Astrocyte (in vitro differentiated cells and primary cell): ENCODE measurements at regions not wholly inside any gene's neighbourhood (a gene's known extent, or its start where the extent isn't known, plus 50 kb on each side); places are given as distances from the start of the nearest gene placed in this dataset.

ENCODE experiments used
- DNase-seq: peaks from one replicate; pipeline ENCODE4 v3.0.0-alpha.2; 2010; ENCODE audit warnings: low read depth
- FAIRE-seq: peaks from 2 replicates; lab custom pipeline; 2011; peaks lifted over from hg19 to GRCh38; lab: Jason Lieb, UNC
- H2AFZ ChIP-seq: 2 replicates; pipeline ENCODE4 v1.6.0; 2012; ENCODE audit warnings: low read depth, low read length, inconsistent platforms
- H3K27ac ChIP-seq: 2 replicates; pipeline ENCODE4 v1.5.1; 2011; ENCODE audit warnings: low read depth, low read length, inconsistent platforms
- H3K27me3 ChIP-seq: 2 replicates; pipeline ENCODE4 v1.6.0; 2011; ENCODE audit warnings: low read length, inconsistent platforms; ENCODE audit not compliant: insufficient read depth
- H3K36me3 ChIP-seq: 2 replicates; pipeline ENCODE4 v1.5.1; 2011; ENCODE audit warnings: low read length, inconsistent platforms; ENCODE audit not compliant: insufficient read depth
- H3K4me1 ChIP-seq: 2 replicates; pipeline ENCODE4 v1.5.1; 2011; ENCODE audit warnings: low read length, inconsistent platforms; ENCODE audit not compliant: insufficient read depth
- H3K4me2 ChIP-seq: 2 replicates; pipeline ENCODE4 v1.6.0; 2012; ENCODE audit warnings: low read length, inconsistent platforms
- H3K4me3 ChIP-seq: 2 replicates; pipeline ENCODE4 v1.5.1; 2011; ENCODE audit warnings: low read depth, mild to moderate bottlenecking, low read length, inconsistent platforms; ENCODE audit not compliant: insufficient read depth
- H3K79me2 ChIP-seq: 2 replicates; pipeline ENCODE4 v1.6.0; 2012; ENCODE audit warnings: mild to moderate bottlenecking, low read length, inconsistent platforms; ENCODE audit not compliant: insufficient read depth
- H3K9ac ChIP-seq: 2 replicates; pipeline ENCODE4 v1.6.0; 2012; ENCODE audit warnings: mild to moderate bottlenecking, low read length, inconsistent platforms
- H3K9me3 ChIP-seq: 2 replicates; pipeline ENCODE4 v1.5.1; 2012; ENCODE audit warnings: low read depth, mild to moderate bottlenecking, low read length, inconsistent platforms; ENCODE audit not compliant: insufficient read depth
- H4K20me1 ChIP-seq: 2 replicates; pipeline ENCODE4 v1.6.0; 2012; ENCODE audit warnings: low read length, inconsistent platforms; ENCODE audit not compliant: insufficient read depth
- H3K27ac Mint-ChIP-seq: one replicate; pipeline ENCODE4 v1.8.0; 2021; ENCODE audit warnings: mild to moderate bottlenecking, mixed read lengths; ENCODE audit not compliant: unreplicated experiment
- H3K27me3 Mint-ChIP-seq: one replicate; pipeline ENCODE4 v1.8.0; 2021; ENCODE audit warnings: low read depth, mixed read lengths; ENCODE audit not compliant: unreplicated experiment
- H3K36me3 Mint-ChIP-seq: one replicate; pipeline ENCODE4 v1.8.0; 2021; ENCODE audit warnings: low read depth, mixed read lengths; ENCODE audit not compliant: unreplicated experiment
- H3K4me1 Mint-ChIP-seq: one replicate; pipeline ENCODE4 v1.8.0; 2021; ENCODE audit warnings: low read depth, mixed read lengths; ENCODE audit not compliant: unreplicated experiment
- H3K4me3 Mint-ChIP-seq: one replicate; pipeline ENCODE4 v1.8.0; 2021; ENCODE audit warnings: mild to moderate bottlenecking, moderate library complexity, mixed read lengths; ENCODE audit not compliant: unreplicated experiment
- H3K9me3 Mint-ChIP-seq: one replicate; pipeline ENCODE4 v1.8.0; 2021; ENCODE audit warnings: mild to moderate bottlenecking, mixed read lengths; ENCODE audit not compliant: unreplicated experiment
- EZH2 ChIP-seq: IDR thresholded peaks from 2 replicates; pipeline ENCODE4 v1.6.1; 2012; ENCODE audit warnings: mild to moderate bottlenecking, low read length, inconsistent platforms; ENCODE audit not compliant: insufficient read depth
- TF ChIP-seq, protein P1 (sequence below): IDR thresholded peaks from 2 replicates; pipeline ENCODE4 v1.5.1; 2011; ENCODE audit warnings: low read depth, mild to moderate bottlenecking, inconsistent platforms, low read length, moderate library complexity; ENCODE audit not compliant: insufficient read depth

DNA sequence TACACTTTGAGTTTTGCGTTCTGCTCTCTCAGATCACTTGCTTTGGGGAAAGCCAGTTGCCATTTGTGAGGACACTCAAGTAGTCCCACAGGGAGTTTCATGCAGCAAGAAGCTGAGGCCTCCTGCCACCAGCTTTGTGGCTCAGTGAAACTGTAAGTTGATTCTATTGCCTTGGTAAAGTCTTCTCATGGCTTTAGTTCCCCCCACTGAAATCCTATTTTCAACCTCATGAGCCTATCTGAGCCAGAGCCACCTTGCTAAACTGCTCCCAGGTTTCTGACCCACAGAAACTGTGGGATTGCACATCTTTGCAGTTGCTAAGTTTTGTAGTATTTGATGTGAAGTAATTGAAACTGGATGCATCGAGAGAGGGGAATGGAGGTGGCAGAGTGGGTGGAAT, 85.4 kb upstream of the TOP3B start:
- no peak overlapping the region for H3K9ac ChIP-seq
- no peak overlapping the region for H3K27ac ChIP-seq
- TF ChIP-seq, protein P1, sequence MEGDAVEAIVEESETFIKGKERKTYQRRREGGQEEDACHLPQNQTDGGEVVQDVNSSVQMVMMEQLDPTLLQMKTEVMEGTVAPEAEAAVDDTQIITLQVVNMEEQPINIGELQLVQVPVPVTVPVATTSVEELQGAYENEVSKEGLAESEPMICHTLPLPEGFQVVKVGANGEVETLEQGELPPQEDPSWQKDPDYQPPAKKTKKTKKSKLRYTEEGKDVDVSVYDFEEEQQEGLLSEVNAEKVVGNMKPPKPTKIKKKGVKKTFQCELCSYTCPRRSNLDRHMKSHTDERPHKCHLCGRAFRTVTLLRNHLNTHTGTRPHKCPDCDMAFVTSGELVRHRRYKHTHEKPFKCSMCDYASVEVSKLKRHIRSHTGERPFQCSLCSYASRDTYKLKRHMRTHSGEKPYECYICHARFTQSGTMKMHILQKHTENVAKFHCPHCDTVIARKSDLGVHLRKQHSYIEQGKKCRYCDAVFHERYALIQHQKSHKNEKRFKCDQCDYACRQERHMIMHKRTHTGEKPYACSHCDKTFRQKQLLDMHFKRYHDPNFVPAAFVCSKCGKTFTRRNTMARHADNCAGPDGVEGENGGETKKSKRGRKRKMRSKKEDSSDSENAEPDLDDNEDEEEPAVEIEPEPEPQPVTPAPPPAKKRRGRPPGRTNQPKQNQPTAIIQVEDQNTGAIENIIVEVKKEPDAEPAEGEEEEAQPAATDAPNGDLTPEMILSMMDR, result no peak
- no peak for TF ChIP-seq EZH2
- no peaks in the 10 kb centered on the region for H3K36me3 ChIP-seq
- H3K79me2 ChIP-seq, result no peaks in the 10 kb centered on the region
- no peaks in the 10 kb centered on the region for H3K9me3 ChIP-seq
- no peak for FAIRE-seq
- H4K20me1 ChIP-seq, result no peaks in the 10 kb centered on the region
- H3K36me3 Mint-ChIP-seq, result no peaks in the 10 kb centered on the region
- H2AFZ ChIP-seq, result no peak overlapping the region
- peaks cover 6% of the 10 kb centered on the region for H3K9me3 Mint-ChIP-seq
- H3K27me3 Mint-ChIP-seq, result peaks cover 75% of the 10 kb centered on the region
- H3K4me2 ChIP-seq, result no peak overlapping the region
- peaks cover 16% of the 10 kb centered on the region for H3K27me3 ChIP-seq
- H3K27ac Mint-ChIP-seq, result no peak overlapping the region
- no peak for DNase-seq
- no peaks in the 10 kb centered on the region for H3K4me1 ChIP-seq
- no peak overlapping the region for H3K4me3 ChIP-seq
- H3K4me3 Mint-ChIP-seq, result no peak overlapping the region
- H3K4me1 Mint-ChIP-seq, result peaks cover 2% of the 10 kb centered on the region

DNA sequence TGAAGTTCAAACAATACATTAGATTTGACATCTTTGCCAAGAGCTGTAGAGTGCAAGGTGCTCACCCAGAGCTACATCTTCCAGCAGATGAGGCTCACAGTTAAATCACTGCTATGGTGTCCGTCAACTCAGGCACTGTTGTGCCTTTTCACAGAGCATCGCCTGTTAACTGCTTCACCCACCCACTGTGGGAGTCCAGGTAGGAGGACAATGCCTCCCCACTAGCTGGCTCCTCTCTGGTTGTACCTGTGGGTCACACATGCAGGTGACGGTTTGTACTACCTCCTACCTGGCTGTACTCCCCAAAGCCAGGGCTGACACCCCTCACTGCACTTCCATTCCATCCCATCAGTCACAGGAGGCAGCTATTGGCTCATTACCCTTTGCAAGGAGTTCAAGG, 84.6 kb upstream of the TOP3B start:
- H3K27me3 Mint-ChIP-seq, result peaks cover 73% of the 10 kb centered on the region
- FAIRE-seq, result no peak
- peaks cover 15% of the 10 kb centered on the region for H3K27me3 ChIP-seq

DNA sequence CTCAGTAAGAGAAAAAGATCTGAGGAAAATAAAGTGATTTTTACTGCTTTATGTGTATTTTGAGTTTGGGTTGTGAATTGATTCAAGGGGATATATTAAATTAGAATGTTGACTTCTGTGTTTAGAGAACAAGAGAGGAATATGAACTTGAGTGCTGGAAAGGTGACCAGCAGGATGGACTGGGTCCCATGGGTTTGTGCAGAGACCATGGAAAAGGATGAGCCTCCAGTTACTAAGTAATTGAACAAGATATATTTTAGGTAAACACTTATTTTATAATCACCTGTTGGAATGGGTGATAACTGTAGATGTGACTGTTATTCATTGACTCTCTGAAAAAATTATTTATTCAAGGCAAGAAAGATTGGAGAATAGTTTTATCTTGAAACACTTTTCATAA, 82.0 kb upstream of the TOP3B start:
- H3K27me3 ChIP-seq, result peaks cover 13% of the 10 kb centered on the region
- H3K79me2 ChIP-seq, result no peaks in the 10 kb centered on the region
- DNase-seq, result no peak
- H2AFZ ChIP-seq, result no peak overlapping the region
- no peak overlapping the region for H3K27ac ChIP-seq
- no peak overlapping the region for H3K9ac ChIP-seq
- H3K9me3 ChIP-seq, result no peaks in the 10 kb centered on the region
- H3K4me1 ChIP-seq, result no peaks in the 10 kb centered on the region
- no peak for TF ChIP-seq EZH2
- TF ChIP-seq, protein P1, result no peak
- no peak overlapping the region for H3K27ac Mint-ChIP-seq
- H3K36me3 ChIP-seq, result no peaks in the 10 kb centered on the region
- no peaks in the 10 kb centered on the region for H3K36me3 Mint-ChIP-seq
- no peak overlapping the region for H3K4me3 Mint-ChIP-seq
- H3K9me3 Mint-ChIP-seq, result peaks cover 6% of the 10 kb centered on the region
- H3K4me1 Mint-ChIP-seq, result no peaks in the 10 kb centered on the region
- no peaks in the 10 kb centered on the region for H4K20me1 ChIP-seq
- no peak overlapping the region for H3K4me2 ChIP-seq
- no peak for FAIRE-seq
- H3K27me3 Mint-ChIP-seq, result peaks cover 54% of the 10 kb centered on the region
- H3K4me3 ChIP-seq, result no peak overlapping the region

More for the DNA sequence above, 84.6 kb upstream of the TOP3B start:
- Histone ChIP-seq H3K36me3 (no peaks in the 10 kb centered on the region), H3K9me3 (no peaks in the 10 kb centered on the region), H2AFZ (no peak overlapping the region), H3K79me2 (no peaks in the 10 kb centered on the region), H3K9ac (no peak overlapping the region), H4K20me1 (no peaks in the 10 kb centered on the region), H3K4me2 (no peak overlapping the region), H3K4me1 (no peaks in the 10 kb centered on the region), H3K4me3 (no peak overlapping the region), H3K27ac (no peak overlapping the region)
- no peak for TF ChIP-seq EZH2
- TF ChIP-seq, protein P1, result no peak
- no peak for DNase-seq
- Mint-ChIP-seq H3K4me3 (no peak overlapping the region), H3K27ac (no peak overlapping the region), H3K36me3 (no peaks in the 10 kb centered on the region), H3K9me3 (peaks cover 6% of the 10 kb centered on the region), H3K4me1 (peaks cover 2% of the 10 kb centered on the region)
